ENCODE measurements at regions not wholly inside any gene's neighbourhood (a gene's known extent, or its start where the extent isn't known, plus 50 kb on each side); places are given as distances from the start of the nearest gene placed in this dataset.
"Not testable (repeated sequence)": the region's sequence is repeated elsewhere in the genome, so short reads cannot be mapped to it uniquely, and the experiment has no call there.

- DNase-seq (ENCODE audit: low spot score), result no peak
Measured at GRCh38 chr6:153411070-153411648, 280.1 kb upstream of the RGS17 start.

GRCh38 chr6:153405931-153406330, 274.8 kb upstream of the RGS17 start:
- DNase-seq (ENCODE audit: low spot score), result no peak

- no peak for DNase-seq (ENCODE audit: low spot score)
Measured at GRCh38 chr6:153401751-153402150, 270.7 kb upstream of the RGS17 start.

- DNase-seq (ENCODE audit: low spot score), result no peak
Measured at GRCh38 chr6:153392156-153392555, 261.1 kb upstream of the RGS17 start.

GRCh38 chr6:153373869-153374268, 242.8 kb upstream of the RGS17 start:
- no peak for DNase-seq (ENCODE audit: low spot score)

- no peak for DNase-seq (ENCODE audit: low spot score)
Measured at GRCh38 chr6:153368131-153368530, 237.0 kb upstream of the RGS17 start.

GRCh38 chr6:153367021-153367420, 235.9 kb upstream of the RGS17 start:
- DNase-seq (ENCODE audit: low spot score), result no peak

GRCh38 chr6:153357391-153357790, 226.3 kb upstream of the RGS17 start:
- no peak for DNase-seq (ENCODE audit: low spot score)

- DNase-seq (ENCODE audit: low spot score), result no peak
Measured at GRCh38 chr6:153340568-153340967, 209.5 kb upstream of the RGS17 start.

- DNase-seq (ENCODE audit: low spot score), result no peak
Measured at GRCh38 chr6:153334121-153334520, 203.0 kb upstream of the RGS17 start.

GRCh38 chr6:153331221-153331620, 200.1 kb upstream of the RGS17 start:
- DNase-seq (ENCODE audit: low spot score), result not testable (repeated sequence)

GRCh38 chr6:153328194-153328593, 197.1 kb upstream of the RGS17 start:
- DNase-seq (ENCODE audit: low spot score), result no peak

- no peak for DNase-seq (ENCODE audit: low spot score)
Measured at GRCh38 chr6:153325661-153326060, 194.6 kb upstream of the RGS17 start.

- DNase-seq (ENCODE audit: low spot score), result peak; percentile 5
Measured at GRCh38 chr6:153312634-153313033, 181.6 kb upstream of the RGS17 start.

- DNase-seq (ENCODE audit: low spot score), result no peak
Measured at GRCh38 chr6:153309651-153310050, 178.6 kb upstream of the RGS17 start.

- DNase-seq (ENCODE audit: low spot score), result no peak
Measured at GRCh38 chr6:153302133-153302532, 171.1 kb upstream of the RGS17 start.

GRCh38 chr6:153301602-153302001, 170.5 kb upstream of the RGS17 start:
- no peak for DNase-seq (ENCODE audit: low spot score)

- not testable (repeated sequence) for DNase-seq (ENCODE audit: low spot score)
Measured at GRCh38 chr6:153282456-153282855, 151.4 kb upstream of the RGS17 start.

- no peak for DNase-seq (ENCODE audit: low spot score)
Measured at GRCh38 chr6:153275997-153276396, 144.9 kb upstream of the RGS17 start.

GRCh38 chr6:153272201-153272980, 141.3 kb upstream of the RGS17 start:
- no peak for DNase-seq (ENCODE audit: low spot score)

GRCh38 chr6:153263489-153263888, 132.4 kb upstream of the RGS17 start:
- DNase-seq (ENCODE audit: low spot score), result no peak

GRCh38 chr6:153251326-153251725, 120.2 kb upstream of the RGS17 start:
- DNase-seq (ENCODE audit: low spot score), result no peak

- no peak for DNase-seq (ENCODE audit: low spot score)
Measured at GRCh38 chr6:153237670-153238069, 106.6 kb upstream of the RGS17 start.
